Neural cell (in vitro differentiated cells): ENCODE measurements at regions not wholly inside any gene's neighbourhood (a gene's known extent, or its start where the extent isn't known, plus 50 kb on each side); places are given as distances from the start of the nearest gene placed in this dataset.

ENCODE experiments used
- H2AFZ ChIP-seq: fragments of 200-600, 300-800 bp; sonication (generic), shearing (Covaris generic); 2 replicates; pipeline ENCODE4 v1.6.0; 2014; ENCODE audit warnings: low read depth, mild to moderate bottlenecking, antibody characterized with exemption, low read length, moderate library complexity
- H3F3A ChIP-seq: fragments of 200-600 bp; shearing (Covaris generic); 2 replicates; pipeline ENCODE4 v1.6.1; 2016; ENCODE audit warnings: mild to moderate bottlenecking, moderate library complexity, mixed read lengths, antibody characterized with exemption, low read length; ENCODE audit not compliant: insufficient read depth, poor library complexity, severe bottlenecking
- H3K27ac ChIP-seq: fragments of 200-600, 300-800 bp; sonication (generic), shearing (Covaris generic); 2 replicates; pipeline ENCODE4 v1.5.1; 2014; ENCODE audit warnings: mild to moderate bottlenecking, low read length, moderate library complexity
- H3K27me3 ChIP-seq: fragments of 300-800, 200-600 bp; sonication (generic), shearing (Covaris generic); 2 replicates; pipeline ENCODE4 v1.6.0; 2014; ENCODE audit warnings: mild to moderate bottlenecking, low read depth, low read length, moderate library complexity; ENCODE audit not compliant: insufficient read depth
- H3K36me3 ChIP-seq: fragments of 300-800, 200-600 bp; sonication (generic), shearing (Covaris generic); 2 replicates; pipeline ENCODE4 v1.5.1; 2014; ENCODE audit warnings: mild to moderate bottlenecking, antibody characterized with exemption, low read length, moderate library complexity; ENCODE audit not compliant: insufficient read depth
- H3K4me2 ChIP-seq: fragments of 300-800, 200-600 bp; sonication (generic), shearing (Covaris generic); 2 replicates; pipeline ENCODE4 v1.6.0; 2014; ENCODE audit warnings: mild to moderate bottlenecking, low read length
- H3K4me3 ChIP-seq: fragments of 300-800, 200-600 bp; sonication (generic), shearing (Covaris generic); 2 replicates; pipeline ENCODE4 v1.5.1; 2014; ENCODE audit warnings: mild to moderate bottlenecking, low read length, moderate library complexity
- H3K79me2 ChIP-seq: fragments of 200-600 bp; shearing (Covaris generic); replicated peaks from 2 replicates; pipeline ENCODE4 v1.6.0; 2014; ENCODE audit warnings: mild to moderate bottlenecking, low read length, moderate library complexity; ENCODE audit not compliant: insufficient read depth
- H3K9ac ChIP-seq: fragments of 300-800, 200-600 bp; sonication (generic), shearing (Covaris generic); 2 replicates; pipeline ENCODE4 v1.6.1; 2016; ENCODE audit warnings: mild to moderate bottlenecking, low read length, mixed read lengths
- H3K9me2 ChIP-seq: fragments of 200-600 bp; shearing (Covaris generic); 2 replicates; pipeline ENCODE4 v1.6.1; 2016; ENCODE audit warnings: mild to moderate bottlenecking, low read length, mixed read lengths; ENCODE audit not compliant: insufficient read depth
- H3K9me3 ChIP-seq: fragments of 200-600, 300-800 bp; sonication (generic), shearing (Covaris generic); 2 replicates; pipeline ENCODE4 v1.6.1; 2016; ENCODE audit warnings: mild to moderate bottlenecking, mixed run types, low read length, moderate library complexity, mixed read lengths
- H4K20me1 ChIP-seq: fragments of 200-600 bp; shearing (Covaris generic); 2 replicates; pipeline ENCODE4 v1.6.1; 2016; ENCODE audit warnings: mild to moderate bottlenecking, mixed run types; ENCODE audit not compliant: insufficient read depth
- EP300 ChIP-seq: fragments of 450-650 bp; conservative IDR thresholded peaks from 2 replicates; pipeline ENCODE4 v1.6.1; 2014; ENCODE audit warnings: antibody characterized with exemption, mild to moderate bottlenecking, moderate library complexity; ENCODE audit not compliant: poor library complexity, severe bottlenecking
- EZH2 ChIP-seq: fragments of 200-600, 300-800 bp; shearing (Covaris generic), sonication (generic); IDR thresholded peaks from 2 replicates; pipeline ENCODE4 v1.6.1; 2014; ENCODE audit warnings: antibody characterized with exemption, low read length, borderline replicate concordance, mild to moderate bottlenecking; ENCODE audit not compliant: insufficient read depth, poor library complexity, severe bottlenecking
- MXI1 ChIP-seq: fragments of 450-650 bp; conservative IDR thresholded peaks from 2 replicates; pipeline ENCODE4 v1.6.1; 2014; ENCODE audit warnings: antibody characterized with exemption, mild to moderate bottlenecking; ENCODE audit not compliant: poor library complexity, severe bottlenecking
- POLR2AphosphoS5 ChIP-seq: IDR thresholded peaks from 2 replicates; pipeline ENCODE4 v1.6.1; 2012
- RAD21 ChIP-seq: fragments of 450-650 bp; conservative IDR thresholded peaks from 2 replicates; pipeline ENCODE4 v1.6.1; 2014; ENCODE audit warnings: antibody characterized with exemption, mild to moderate bottlenecking, moderate library complexity
- SMC3 ChIP-seq: fragments of 450-650 bp; conservative IDR thresholded peaks from 2 replicates; pipeline ENCODE4 v1.6.1; 2014; ENCODE audit warnings: antibody characterized with exemption, mild to moderate bottlenecking, moderate library complexity; ENCODE audit not compliant: poor library complexity
- TF ChIP-seq, protein P1 (sequence below): fragments of 450-650 bp; IDR thresholded peaks from 2 replicates; pipeline ENCODE4 v1.5.1; 2014; ENCODE audit warnings: antibody characterized with exemption, mild to moderate bottlenecking, moderate library complexity; ENCODE audit not compliant: poor library complexity, severe bottlenecking
- TF ChIP-seq, protein P2 (sequence below): IDR thresholded peaks from 2 replicates; pipeline ENCODE4 v1.6.1; 2012; ENCODE audit warnings: borderline replicate concordance

- Histone ChIP-seq H3K4me2 (no peak overlapping the region), H3F3A (no peaks in the 10 kb centered on the region), H3K79me2 (no peaks in the 10 kb centered on the region), H4K20me1 (no peaks in the 10 kb centered on the region), H2AFZ (no peak overlapping the region), H3K9me2 (no peaks in the 10 kb centered on the region), H3K36me3 (no peaks in the 10 kb centered on the region), H3K9ac (no peak overlapping the region), H3K4me3 (no peak overlapping the region), H3K27ac (no peak overlapping the region), H3K27me3 (no peaks in the 10 kb centered on the region), H3K9me3 (no peaks in the 10 kb centered on the region)
- TF ChIP-seq, protein P1, sequence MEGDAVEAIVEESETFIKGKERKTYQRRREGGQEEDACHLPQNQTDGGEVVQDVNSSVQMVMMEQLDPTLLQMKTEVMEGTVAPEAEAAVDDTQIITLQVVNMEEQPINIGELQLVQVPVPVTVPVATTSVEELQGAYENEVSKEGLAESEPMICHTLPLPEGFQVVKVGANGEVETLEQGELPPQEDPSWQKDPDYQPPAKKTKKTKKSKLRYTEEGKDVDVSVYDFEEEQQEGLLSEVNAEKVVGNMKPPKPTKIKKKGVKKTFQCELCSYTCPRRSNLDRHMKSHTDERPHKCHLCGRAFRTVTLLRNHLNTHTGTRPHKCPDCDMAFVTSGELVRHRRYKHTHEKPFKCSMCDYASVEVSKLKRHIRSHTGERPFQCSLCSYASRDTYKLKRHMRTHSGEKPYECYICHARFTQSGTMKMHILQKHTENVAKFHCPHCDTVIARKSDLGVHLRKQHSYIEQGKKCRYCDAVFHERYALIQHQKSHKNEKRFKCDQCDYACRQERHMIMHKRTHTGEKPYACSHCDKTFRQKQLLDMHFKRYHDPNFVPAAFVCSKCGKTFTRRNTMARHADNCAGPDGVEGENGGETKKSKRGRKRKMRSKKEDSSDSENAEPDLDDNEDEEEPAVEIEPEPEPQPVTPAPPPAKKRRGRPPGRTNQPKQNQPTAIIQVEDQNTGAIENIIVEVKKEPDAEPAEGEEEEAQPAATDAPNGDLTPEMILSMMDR = no peak
Observed at GRCh38 chr4:73348185-73348584, 55.9 kb upstream of the ALB start.

DNA sequence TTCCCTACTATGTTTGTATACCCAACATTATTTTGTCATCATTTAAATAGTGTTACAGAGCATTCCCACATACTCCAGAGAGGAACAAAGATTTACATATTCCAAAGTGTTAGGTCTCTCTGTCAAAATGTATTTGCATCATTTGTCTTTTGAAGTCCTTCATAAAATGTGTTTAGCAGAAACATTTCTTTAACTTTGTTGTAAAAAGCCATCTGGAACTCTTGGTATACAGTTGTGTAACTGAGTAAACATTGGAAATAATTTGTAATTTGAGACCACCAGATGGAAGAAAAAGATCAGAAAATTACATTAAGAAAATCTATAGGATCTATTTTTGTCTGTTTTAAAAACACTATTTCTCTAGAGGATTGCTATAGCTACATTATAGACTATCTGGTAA lies 56.6 kb upstream of the ALB start:
- no peaks in the 10 kb centered on the region for H3K79me2 ChIP-seq
- H4K20me1 ChIP-seq = no peaks in the 10 kb centered on the region
- TF ChIP-seq MXI1 (no peak), SMC3 (no peak), POLR2AphosphoS5 (no peak), EZH2 (no peak), EP300 (no peak), RAD21 (no peak)
- TF ChIP-seq, protein P1 = no peak
- TF ChIP-seq, protein P2, sequence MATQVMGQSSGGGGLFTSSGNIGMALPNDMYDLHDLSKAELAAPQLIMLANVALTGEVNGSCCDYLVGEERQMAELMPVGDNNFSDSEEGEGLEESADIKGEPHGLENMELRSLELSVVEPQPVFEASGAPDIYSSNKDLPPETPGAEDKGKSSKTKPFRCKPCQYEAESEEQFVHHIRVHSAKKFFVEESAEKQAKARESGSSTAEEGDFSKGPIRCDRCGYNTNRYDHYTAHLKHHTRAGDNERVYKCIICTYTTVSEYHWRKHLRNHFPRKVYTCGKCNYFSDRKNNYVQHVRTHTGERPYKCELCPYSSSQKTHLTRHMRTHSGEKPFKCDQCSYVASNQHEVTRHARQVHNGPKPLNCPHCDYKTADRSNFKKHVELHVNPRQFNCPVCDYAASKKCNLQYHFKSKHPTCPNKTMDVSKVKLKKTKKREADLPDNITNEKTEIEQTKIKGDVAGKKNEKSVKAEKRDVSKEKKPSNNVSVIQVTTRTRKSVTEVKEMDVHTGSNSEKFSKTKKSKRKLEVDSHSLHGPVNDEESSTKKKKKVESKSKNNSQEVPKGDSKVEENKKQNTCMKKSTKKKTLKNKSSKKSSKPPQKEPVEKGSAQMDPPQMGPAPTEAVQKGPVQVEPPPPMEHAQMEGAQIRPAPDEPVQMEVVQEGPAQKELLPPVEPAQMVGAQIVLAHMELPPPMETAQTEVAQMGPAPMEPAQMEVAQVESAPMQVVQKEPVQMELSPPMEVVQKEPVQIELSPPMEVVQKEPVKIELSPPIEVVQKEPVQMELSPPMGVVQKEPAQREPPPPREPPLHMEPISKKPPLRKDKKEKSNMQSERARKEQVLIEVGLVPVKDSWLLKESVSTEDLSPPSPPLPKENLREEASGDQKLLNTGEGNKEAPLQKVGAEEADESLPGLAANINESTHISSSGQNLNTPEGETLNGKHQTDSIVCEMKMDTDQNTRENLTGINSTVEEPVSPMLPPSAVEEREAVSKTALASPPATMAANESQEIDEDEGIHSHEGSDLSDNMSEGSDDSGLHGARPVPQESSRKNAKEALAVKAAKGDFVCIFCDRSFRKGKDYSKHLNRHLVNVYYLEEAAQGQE = no peak
- no peaks in the 10 kb centered on the region for H3K9me2 ChIP-seq
- no peak overlapping the region for H3K9ac ChIP-seq
- H3F3A ChIP-seq = no peaks in the 10 kb centered on the region
- H3K27ac ChIP-seq = no peak overlapping the region
- no peaks in the 10 kb centered on the region for H3K27me3 ChIP-seq
- no peak overlapping the region for H3K4me2 ChIP-seq
- no peaks in the 10 kb centered on the region for H3K9me3 ChIP-seq
- no peak overlapping the region for H2AFZ ChIP-seq
- no peak overlapping the region for H3K4me3 ChIP-seq
- H3K36me3 ChIP-seq = no peaks in the 10 kb centered on the region
